DND-41 (cell line): ENCODE measurements at regions not wholly inside any gene's neighbourhood (a gene's known extent, or its start where the extent isn't known, plus 50 kb on each side); places are given as distances from the start of the nearest gene placed in this dataset.

Experiments
- ATAC-seq: fragments of 200-7000 bp; cut with Tn5 transposase; 3 replicates; pipeline ENCODE4 v1.9.1; 2021; ENCODE audit warnings: low read depth; ENCODE audit not compliant: insufficient read depth
- DNase-seq: peaks from one replicate; pipeline ENCODE4 v3.0.0-alpha.2; 2020
- H2AFZ ChIP-seq: 2 replicates; pipeline ENCODE4 v1.6.0; 2012; ENCODE audit warnings: low read depth, low read length
- H3K27ac ChIP-seq: 2 replicates; pipeline ENCODE4 v1.5.1; 2012; ENCODE audit warnings: low read length, inconsistent platforms
- H3K27me3 ChIP-seq: fragments of 200-600 bp; sonication (generic); 2 replicates; pipeline ENCODE4 v1.6.0; 2012; ENCODE audit warnings: low read length, mild to moderate bottlenecking, inconsistent platforms; ENCODE audit not compliant: insufficient read depth, poor library complexity
- H3K36me3 ChIP-seq: 2 replicates; pipeline ENCODE4 v1.5.1; 2012; ENCODE audit warnings: low read length, inconsistent platforms; ENCODE audit not compliant: insufficient read depth
- H3K4me1 ChIP-seq: 2 replicates; pipeline ENCODE4 v1.5.1; 2012; ENCODE audit warnings: mild to moderate bottlenecking, low read length; ENCODE audit not compliant: insufficient read depth
- H3K4me2 ChIP-seq: 2 replicates; pipeline ENCODE4 v1.6.0; 2012; ENCODE audit warnings: mild to moderate bottlenecking, moderate library complexity, low read length, inconsistent platforms; ENCODE audit not compliant: insufficient read depth
- H3K4me3 ChIP-seq, 2 experiments: fragments of 200-600 bp in 1 of 2; shearing (Covaris generic) in 1 of 2; 2 replicates each; pipeline ENCODE4 v1.5.1; 2012 to 2016; ENCODE audit warnings: inconsistent platforms in 2 of 2, low read length in 2 of 2, mild to moderate bottlenecking in 2 of 2, low read depth in 1 of 2, moderate library complexity in 1 of 2
- H3K79me2 ChIP-seq: 2 replicates; pipeline ENCODE4 v1.6.0; 2012; ENCODE audit warnings: low read length, inconsistent platforms; ENCODE audit not compliant: insufficient read depth
- H3K9ac ChIP-seq: 2 replicates; pipeline ENCODE4 v1.6.0; 2012; ENCODE audit warnings: low read depth, mild to moderate bottlenecking, inconsistent platforms, low read length, moderate library complexity
- H3K9me3 ChIP-seq: 2 replicates; pipeline ENCODE4 v1.5.1; 2012; ENCODE audit warnings: low read length, moderate library complexity, mild to moderate bottlenecking, inconsistent platforms; ENCODE audit not compliant: insufficient read depth, severe bottlenecking
- H4K20me1 ChIP-seq: 2 replicates; pipeline ENCODE4 v1.6.0; 2012; ENCODE audit warnings: low read length; ENCODE audit not compliant: insufficient read depth
- EZH2 ChIP-seq: IDR thresholded peaks from 3 replicates; pipeline ENCODE4 v1.6.1; 2012; ENCODE audit warnings: borderline replicate concordance, low read depth, mild to moderate bottlenecking, moderate library complexity, low read length, inconsistent platforms; ENCODE audit not compliant: severe bottlenecking
- TF ChIP-seq, protein P1 (sequence below): IDR thresholded peaks from 2 replicates; pipeline ENCODE4 v1.5.1; 2012; ENCODE audit warnings: borderline replicate concordance, low read length, moderate library complexity, mild to moderate bottlenecking; ENCODE audit not compliant: poor library complexity, severe bottlenecking; ENCODE audit errors: extremely low read depth

DNA sequence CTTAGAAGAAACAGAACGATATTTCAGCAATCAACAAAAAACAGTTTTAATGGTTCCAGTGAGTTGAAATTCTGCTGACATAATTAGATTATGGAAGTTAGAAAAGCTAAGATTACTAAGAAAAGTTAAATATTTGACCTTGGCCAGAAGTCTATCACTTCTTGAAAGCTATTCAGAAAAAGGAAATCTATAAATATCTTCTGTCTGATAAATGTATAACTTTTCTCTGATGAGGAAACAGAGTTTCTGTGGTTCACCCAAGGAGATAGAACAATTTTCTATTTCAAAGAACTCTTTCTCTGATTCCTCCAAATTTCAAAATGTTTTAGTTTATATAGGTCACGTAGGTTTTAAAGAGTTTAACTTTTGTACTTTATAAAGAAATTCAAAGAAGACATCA lies 438.4 kb upstream of the CHORDC1 start:
- Histone ChIP-seq H3K27me3 (no peaks in the 10 kb centered on the region), H3K4me3 (no peak overlapping the region), H3K36me3 (no peaks in the 10 kb centered on the region), H3K4me2 (no peak overlapping the region), H4K20me1 (no peaks in the 10 kb centered on the region), H3K9me3 (no peaks in the 10 kb centered on the region), H3K9ac (no peak overlapping the region), H3K79me2 (no peaks in the 10 kb centered on the region), H3K4me1 (no peaks in the 10 kb centered on the region), H3K27ac (no peak overlapping the region), H2AFZ (no peak overlapping the region)
- TF ChIP-seq EZH2, result no peak
- TF ChIP-seq, protein P1, sequence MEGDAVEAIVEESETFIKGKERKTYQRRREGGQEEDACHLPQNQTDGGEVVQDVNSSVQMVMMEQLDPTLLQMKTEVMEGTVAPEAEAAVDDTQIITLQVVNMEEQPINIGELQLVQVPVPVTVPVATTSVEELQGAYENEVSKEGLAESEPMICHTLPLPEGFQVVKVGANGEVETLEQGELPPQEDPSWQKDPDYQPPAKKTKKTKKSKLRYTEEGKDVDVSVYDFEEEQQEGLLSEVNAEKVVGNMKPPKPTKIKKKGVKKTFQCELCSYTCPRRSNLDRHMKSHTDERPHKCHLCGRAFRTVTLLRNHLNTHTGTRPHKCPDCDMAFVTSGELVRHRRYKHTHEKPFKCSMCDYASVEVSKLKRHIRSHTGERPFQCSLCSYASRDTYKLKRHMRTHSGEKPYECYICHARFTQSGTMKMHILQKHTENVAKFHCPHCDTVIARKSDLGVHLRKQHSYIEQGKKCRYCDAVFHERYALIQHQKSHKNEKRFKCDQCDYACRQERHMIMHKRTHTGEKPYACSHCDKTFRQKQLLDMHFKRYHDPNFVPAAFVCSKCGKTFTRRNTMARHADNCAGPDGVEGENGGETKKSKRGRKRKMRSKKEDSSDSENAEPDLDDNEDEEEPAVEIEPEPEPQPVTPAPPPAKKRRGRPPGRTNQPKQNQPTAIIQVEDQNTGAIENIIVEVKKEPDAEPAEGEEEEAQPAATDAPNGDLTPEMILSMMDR, result no peak
- no peak for ATAC-seq
- no peak for DNase-seq

DNA sequence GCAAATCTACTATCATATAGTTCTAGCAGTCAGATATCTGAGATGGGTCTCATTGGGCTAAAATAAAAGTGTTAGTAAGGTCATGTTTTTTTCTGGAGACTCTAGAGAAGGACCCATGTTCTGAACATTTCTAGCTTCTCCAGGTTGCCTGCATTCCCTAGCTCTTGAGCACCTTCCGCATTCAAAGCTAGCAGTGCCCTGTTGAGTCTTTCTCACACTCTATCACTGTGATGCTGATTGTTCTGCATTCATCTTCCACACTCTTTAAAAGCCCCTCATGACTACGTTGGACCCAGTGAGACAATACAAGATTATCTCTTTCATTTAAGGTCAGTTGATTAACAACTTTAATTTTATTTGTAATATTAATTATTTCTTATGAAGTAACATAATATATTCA lies 433.3 kb upstream of the CHORDC1 start:
- Histone ChIP-seq H3K4me2 (no peak overlapping the region), H3K4me1 (no peaks in the 10 kb centered on the region), H3K27ac (no peak overlapping the region), H3K4me3 (no peak overlapping the region), H3K36me3 (no peaks in the 10 kb centered on the region), H2AFZ (no peak overlapping the region), H4K20me1 (no peaks in the 10 kb centered on the region), H3K27me3 (no peaks in the 10 kb centered on the region), H3K79me2 (no peaks in the 10 kb centered on the region), H3K9me3 (no peaks in the 10 kb centered on the region), H3K9ac (no peak overlapping the region)
- no peak for DNase-seq
- no peak for ATAC-seq
- no peak for TF ChIP-seq EZH2
- TF ChIP-seq, protein P1, result no peak

GRCh38 chr11:90650153-90650552 lies 427.3 kb upstream of the CHORDC1 start:
- H3K36me3 ChIP-seq, result no peaks in the 10 kb centered on the region
- H4K20me1 ChIP-seq, result no peaks in the 10 kb centered on the region
- no peak overlapping the region for H3K9ac ChIP-seq
- no peak overlapping the region for H2AFZ ChIP-seq
- H3K4me2 ChIP-seq, result no peak overlapping the region
- TF ChIP-seq EZH2, result no peak
- TF ChIP-seq, protein P1, result no peak
- no peaks in the 10 kb centered on the region for H3K79me2 ChIP-seq
- H3K4me1 ChIP-seq, result no peaks in the 10 kb centered on the region
- ATAC-seq, result no peak
- H3K27ac ChIP-seq, result no peak overlapping the region
- no peak for DNase-seq
- no peaks in the 10 kb centered on the region for H3K27me3 ChIP-seq
- no peaks in the 10 kb centered on the region for H3K9me3 ChIP-seq
- no peak overlapping the region for H3K4me3 ChIP-seq

GRCh38 chr11:90646706-90647105 lies 423.9 kb upstream of the CHORDC1 start:
- Histone ChIP-seq H3K27me3 (no peaks in the 10 kb centered on the region), H2AFZ (no peak overlapping the region), H3K4me3 (no peak overlapping the region), H3K4me2 (no peak overlapping the region), H3K9me3 (no peaks in the 10 kb centered on the region), H3K36me3 (no peaks in the 10 kb centered on the region), H3K27ac (no peak overlapping the region), H3K79me2 (no peaks in the 10 kb centered on the region), H3K9ac (no peak overlapping the region), H3K4me1 (no peaks in the 10 kb centered on the region), H4K20me1 (no peaks in the 10 kb centered on the region)
- DNase-seq (no peak), ATAC-seq (no peak)
- no peak for TF ChIP-seq EZH2
